ENCODE measurements at regions not wholly inside any gene's neighbourhood (a gene's known extent, or its start where the extent isn't known, plus 50 kb on each side); places are given as distances from the start of the nearest gene placed in this dataset.

DNA sequence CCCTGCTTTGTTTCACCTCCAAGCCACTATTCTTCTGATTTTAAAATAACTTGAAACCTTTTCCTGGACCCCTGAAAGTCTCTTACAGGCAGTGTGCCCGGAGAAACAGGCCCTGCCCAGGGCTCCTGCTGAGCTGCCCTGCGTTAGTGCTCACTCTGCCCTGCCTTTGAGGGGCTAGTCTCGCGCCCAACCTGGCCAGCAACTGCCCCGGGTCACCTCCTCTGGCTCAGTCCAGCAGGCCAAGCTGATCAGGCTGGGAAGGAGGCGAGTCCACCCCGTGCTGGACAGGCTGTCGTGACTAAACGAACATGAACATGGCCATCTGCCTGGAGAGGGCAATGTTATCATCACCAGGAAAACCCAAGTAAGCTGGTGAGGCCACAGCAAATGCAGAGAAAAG is 245.4 kb downstream of the ANKRD60 start:
- TF ChIP-seq, protein P1, sequence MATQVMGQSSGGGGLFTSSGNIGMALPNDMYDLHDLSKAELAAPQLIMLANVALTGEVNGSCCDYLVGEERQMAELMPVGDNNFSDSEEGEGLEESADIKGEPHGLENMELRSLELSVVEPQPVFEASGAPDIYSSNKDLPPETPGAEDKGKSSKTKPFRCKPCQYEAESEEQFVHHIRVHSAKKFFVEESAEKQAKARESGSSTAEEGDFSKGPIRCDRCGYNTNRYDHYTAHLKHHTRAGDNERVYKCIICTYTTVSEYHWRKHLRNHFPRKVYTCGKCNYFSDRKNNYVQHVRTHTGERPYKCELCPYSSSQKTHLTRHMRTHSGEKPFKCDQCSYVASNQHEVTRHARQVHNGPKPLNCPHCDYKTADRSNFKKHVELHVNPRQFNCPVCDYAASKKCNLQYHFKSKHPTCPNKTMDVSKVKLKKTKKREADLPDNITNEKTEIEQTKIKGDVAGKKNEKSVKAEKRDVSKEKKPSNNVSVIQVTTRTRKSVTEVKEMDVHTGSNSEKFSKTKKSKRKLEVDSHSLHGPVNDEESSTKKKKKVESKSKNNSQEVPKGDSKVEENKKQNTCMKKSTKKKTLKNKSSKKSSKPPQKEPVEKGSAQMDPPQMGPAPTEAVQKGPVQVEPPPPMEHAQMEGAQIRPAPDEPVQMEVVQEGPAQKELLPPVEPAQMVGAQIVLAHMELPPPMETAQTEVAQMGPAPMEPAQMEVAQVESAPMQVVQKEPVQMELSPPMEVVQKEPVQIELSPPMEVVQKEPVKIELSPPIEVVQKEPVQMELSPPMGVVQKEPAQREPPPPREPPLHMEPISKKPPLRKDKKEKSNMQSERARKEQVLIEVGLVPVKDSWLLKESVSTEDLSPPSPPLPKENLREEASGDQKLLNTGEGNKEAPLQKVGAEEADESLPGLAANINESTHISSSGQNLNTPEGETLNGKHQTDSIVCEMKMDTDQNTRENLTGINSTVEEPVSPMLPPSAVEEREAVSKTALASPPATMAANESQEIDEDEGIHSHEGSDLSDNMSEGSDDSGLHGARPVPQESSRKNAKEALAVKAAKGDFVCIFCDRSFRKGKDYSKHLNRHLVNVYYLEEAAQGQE (IDR thresholded peaks at IDR 0.05; ENCODE audit: insufficient read depth in 1 of 2, low read depth in 2 of 2, low read length in 2 of 2), result no peak
- TF ChIP-seq POLR2AphosphoS5 (IDR thresholded peaks at IDR 0.05; ENCODE audit: low read depth, low read length), result no peak
